ENCODE measurements at regions not wholly inside any gene's neighbourhood (a gene's known extent, or its start where the extent isn't known, plus 50 kb on each side); places are given as distances from the start of the nearest gene placed in this dataset.

DNA sequence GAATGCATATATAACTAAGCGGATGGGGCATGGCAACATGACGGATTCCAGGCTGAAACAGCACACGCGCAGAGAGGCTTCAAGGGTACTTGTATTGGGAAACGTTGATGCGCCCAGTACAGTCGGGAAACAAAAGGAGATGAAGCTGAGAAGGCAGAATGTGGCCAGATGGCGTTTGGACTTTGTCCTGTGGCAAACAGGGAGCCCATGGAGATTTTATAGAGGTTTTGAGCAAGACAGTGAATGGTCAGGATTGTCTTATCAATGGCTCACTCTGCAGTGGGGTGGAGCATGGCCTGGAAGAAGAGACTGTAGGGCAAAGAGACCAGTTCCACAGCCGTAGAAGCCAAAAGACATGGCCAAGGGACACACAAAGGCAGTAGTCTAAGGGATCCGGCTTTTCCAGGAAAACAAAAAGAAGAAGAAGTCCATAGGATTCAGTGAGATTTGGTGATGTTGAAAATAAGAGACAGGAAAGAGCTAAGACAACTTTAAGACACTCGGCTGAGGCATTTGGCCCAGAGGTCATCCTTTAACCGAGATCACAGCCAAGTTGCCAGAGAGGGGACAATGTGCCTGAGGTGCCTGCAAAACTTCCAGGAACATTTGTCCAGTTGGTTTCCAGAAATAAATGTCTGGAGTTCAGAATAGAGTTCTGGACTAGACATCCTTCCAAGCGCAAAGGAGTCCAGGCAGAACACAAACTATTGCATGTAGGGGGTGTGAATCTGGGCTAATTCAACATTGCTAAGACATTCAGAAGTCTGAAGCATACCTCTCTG lies 123.0 kb upstream of the RREB1 start:
- Histone ChIP-seq H3K4ac (ENCODE audit: low read depth, low read length) (no peak overlapping the region), H3K18ac (ENCODE audit: insufficient read length, low read depth, low read length) (no peak overlapping the region), H3K79me1 (ENCODE audit: insufficient read depth, low read depth, low read length, poor library complexity, severe bottlenecking) (no peaks in the 10 kb centered on the region), H4K20me1 (ENCODE audit: control insufficient read depth, insufficient read depth, insufficient read length) (no peaks in the 10 kb centered on the region), H3K27me3 (ENCODE audit: insufficient read depth, low read length) (no peaks in the 10 kb centered on the region), H4K5ac (ENCODE audit: insufficient read length, low read depth, low read length) (no peak overlapping the region), H3T11ph (ENCODE audit: low read length) (no peak overlapping the region), H3K4me1 (ENCODE audit: insufficient read depth, low read length) (0 out of 2 replicates have a peak, but pooled peaks cover 3% of the 10 kb centered on the region), H2BK5ac (ENCODE audit: insufficient read length, low read length) (no peak overlapping the region), H3K14ac (ENCODE audit: insufficient read depth, low read length) (no peak overlapping the region), H3K9me3 (ENCODE audit: control insufficient read depth, low read depth, low read length) (no peaks in the 10 kb centered on the region), H4K91ac (ENCODE audit: insufficient read length, low read depth, low read length) (no peak overlapping the region), H3K56ac (ENCODE audit: insufficient read length, low read depth, low read length) (no peak overlapping the region), H2BK12ac (ENCODE audit: insufficient read length, low read depth, low read length) (no peak overlapping the region), H2BK120ac (ENCODE audit: low read depth, low read length, poor library complexity, severe bottlenecking) (no peak overlapping the region), H3K79me2 (ENCODE audit: insufficient read depth, low read length) (no peaks in the 10 kb centered on the region), H3K4me2 (ENCODE audit: insufficient read depth, insufficient read length, low read length) (no peak overlapping the region), H2BK20ac (ENCODE audit: low read depth, low read length, poor library complexity, severe bottlenecking) (no peak overlapping the region), H2BK15ac (ENCODE audit: low read depth, low read length) (no peak overlapping the region), H3K23me2 (ENCODE audit: insufficient read length, low read depth, low read length, poor library complexity, severe bottlenecking) (no peaks in the 10 kb centered on the region), H3K23ac (ENCODE audit: insufficient read length, low read depth, low read length) (no peak overlapping the region), H4K8ac (replicated peaks; ENCODE audit: insufficient read length, low read depth, low read length) (no peak overlapping the region), H2AK5ac (ENCODE audit: insufficient read length, low read length) (no peak overlapping the region), H2AFZ (ENCODE audit: low read length) (no peak overlapping the region), H3K27ac (ENCODE audit: insufficient read length, low read depth, low read length) (no peak overlapping the region), H3K9ac (ENCODE audit: extremely low read depth, insufficient read length, low read length) (no peak overlapping the region)
- Mint-ChIP-seq H3K36me3 (ENCODE audit: insufficient read depth in 1 of 3, low read depth in 3 of 3) (no peaks in the 10 kb centered on the region), H3K27ac (no peak overlapping the region), H3K9me3 (no peaks in the 10 kb centered on the region), H3K4me3 (no peak overlapping the region), H3K4me1 (peaks cover 8% of the 10 kb centered on the region in 2 experiments), H3K27me3 (ENCODE audit: low read depth) (peaks cover 2% of the 10 kb centered on the region; the same call in 1 of the 2 replicates)
- no CpG with 5 or more reads among the region's 13 CpGs for WGBS (ENCODE audit: extremely low coverage, insufficient read length, low lambda C conversion rate)
- no peak for TF ChIP-seq CTCF (conservative IDR thresholded peaks at IDR 0.05)
- no peak for DNase-seq
